ENCODE measurements at regions not wholly inside any gene's neighbourhood (a gene's known extent, or its start where the extent isn't known, plus 50 kb on each side); places are given as distances from the start of the nearest gene placed in this dataset.
A peak's percentile ranks its signal among the peaks of the same experiment; 100 is the strongest.

GRCh38 chr12:9342614-9343353 is 134.6 kb upstream of the PZP start (continued):
- TF ChIP-seq HOXA3 (CRISPR knock-in tag; IDR thresholded peaks at IDR 0.05) (peak; percentile 76; the same call in 1 of the 2 replicates), TMF1 (CRISPR knock-in tag; IDR thresholded peaks at IDR 0.05; ENCODE audit: low read depth) (no peak), ZHX1 (CRISPR knock-in tag; IDR thresholded peaks at IDR 0.05; ENCODE audit: low read depth) (0 out of 2 replicates have a peak, but pooled peaks have one; percentile 29), STAT6 (CRISPR knock-in tag; IDR thresholded peaks at IDR 0.05; ENCODE audit: borderline replicate concordance) (no peak), SYNCRIP (IDR thresholded peaks at IDR 0.05; ENCODE audit: insufficient read depth, low read depth, low read length) (no peak), TAF1 (CRISPR knock-in tag; IDR thresholded peaks at IDR 0.05) (no peak), NFIC (IDR thresholded peaks at IDR 0.05; ENCODE audit: low read length) (peak; percentile 57), ZNF512B (CRISPR knock-in tag; IDR thresholded peaks at IDR 0.05; ENCODE audit: borderline replicate concordance) (no peak), SOX6 (IDR thresholded peaks at IDR 0.05) (no peak), SOX6 (CRISPR knock-in tag; IDR thresholded peaks at IDR 0.05) (peak; percentile 98), ELK4 (CRISPR knock-in tag; IDR thresholded peaks at IDR 0.05; ENCODE audit: borderline replicate concordance) (no peak), ZFX (CRISPR knock-in tag; IDR thresholded peaks at IDR 0.05; ENCODE audit: low read depth) (peak; percentile 86), ZNF746 (CRISPR knock-in tag; IDR thresholded peaks at IDR 0.05) (no peak; the same call in 1 of the 2 replicates), TBL1XR1 (IDR thresholded peaks at IDR 0.05; ENCODE audit: borderline replicate concordance, low read length, partially characterized antibody) (no peak)
